ENCODE measurements at regions not wholly inside any gene's neighbourhood (a gene's known extent, or its start where the extent isn't known, plus 50 kb on each side); places are given as distances from the start of the nearest gene placed in this dataset.

DNA sequence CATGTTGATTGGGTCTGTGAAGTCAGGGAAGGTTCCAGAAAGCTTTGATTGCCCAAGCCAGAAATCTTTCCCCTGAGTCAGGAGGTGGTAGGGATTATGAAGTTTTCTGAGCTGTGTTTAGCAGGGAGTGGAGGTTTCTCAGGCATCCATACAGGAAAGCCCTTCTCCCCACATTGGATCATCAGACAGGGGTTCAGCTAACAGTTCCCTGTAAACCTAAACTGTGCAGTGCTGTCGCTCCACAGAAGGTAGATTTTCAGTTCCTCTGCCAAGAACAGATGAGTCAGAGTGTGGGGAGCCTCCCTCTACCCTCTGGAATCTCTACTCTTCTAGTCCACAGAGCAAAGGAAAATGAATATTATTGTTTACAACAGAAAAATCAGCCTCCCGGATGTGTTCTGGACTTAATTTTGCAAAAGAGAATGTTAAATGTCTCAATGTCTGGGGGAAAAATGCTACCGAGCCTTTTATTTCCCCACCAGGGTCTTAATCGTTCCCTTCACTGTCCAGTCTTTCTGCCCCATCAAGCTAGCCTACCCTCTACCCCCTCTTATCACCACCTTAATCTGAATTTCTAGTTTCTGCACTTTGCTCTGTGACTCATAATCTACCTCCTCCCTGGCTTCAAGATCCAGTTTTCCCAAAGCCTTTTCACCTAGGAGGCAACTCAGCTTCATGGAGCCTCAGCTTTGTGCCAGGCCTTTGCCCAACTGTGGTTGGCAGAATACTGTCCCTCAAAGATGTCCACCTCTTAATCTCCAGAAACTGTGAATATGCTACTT is 355.6 kb downstream of the PRDM2 start:
- no peak for DNase-seq

DNA sequence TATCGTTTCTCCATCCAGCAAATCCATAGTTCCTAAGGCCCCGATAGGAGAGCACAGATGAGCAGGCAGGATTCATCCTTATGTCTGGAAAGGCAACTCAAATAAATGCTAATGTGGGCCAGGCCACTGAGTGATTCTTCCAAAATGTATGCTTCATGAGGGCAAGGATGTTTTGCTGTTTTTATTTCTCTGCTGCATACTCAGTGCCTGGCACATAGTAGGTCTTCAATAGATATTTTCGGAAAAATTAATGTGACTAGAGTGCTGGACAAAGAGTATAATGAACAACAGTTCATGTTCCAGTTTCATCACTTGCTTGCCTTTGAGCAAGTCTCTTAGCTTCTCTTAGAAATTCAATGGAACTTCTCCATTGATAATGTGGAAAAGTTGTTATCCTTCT is 357.7 kb downstream of the PRDM2 start:
- no peak for DNase-seq

DNA sequence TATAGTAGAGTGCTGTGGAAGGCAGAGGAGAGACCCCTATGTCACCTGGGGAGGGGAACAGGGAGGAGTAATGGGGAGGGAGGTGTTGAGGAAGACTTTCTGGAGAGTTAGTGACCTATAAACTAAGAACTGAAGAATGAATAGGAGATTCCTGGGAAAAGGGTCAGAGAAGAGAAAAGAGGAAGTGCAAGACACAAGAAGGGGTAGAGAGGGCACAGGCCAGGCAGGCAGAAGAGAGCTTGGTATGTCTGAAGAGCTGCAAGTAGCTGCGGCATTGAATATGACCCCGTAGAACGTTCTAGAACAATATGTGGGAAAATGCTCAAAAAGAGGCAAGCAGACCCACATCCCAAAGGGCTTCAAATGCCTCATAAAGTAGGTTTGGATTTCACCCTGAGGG is 361.2 kb downstream of the PRDM2 start:
- no peak for DNase-seq

DNA sequence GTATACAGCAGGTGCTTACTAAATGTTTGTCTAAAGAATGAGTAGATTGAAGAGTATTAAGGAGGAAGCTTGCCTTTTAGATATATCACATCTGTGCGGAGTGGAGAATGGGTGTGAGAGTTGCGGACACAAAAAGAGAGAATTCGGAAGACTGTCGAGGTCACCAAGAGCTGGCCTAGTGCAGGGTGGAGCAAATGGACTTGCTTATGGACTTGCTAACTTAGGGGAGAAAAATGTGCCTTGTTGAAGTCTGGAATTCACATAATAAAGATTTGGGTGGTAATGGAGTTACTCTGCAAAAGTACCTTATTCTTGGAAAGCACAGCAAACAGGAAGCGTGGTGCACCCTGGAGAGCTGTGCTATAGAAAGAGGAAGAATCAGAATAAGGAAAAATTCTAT is 361.7 kb downstream of the PRDM2 start:
- no peak for DNase-seq

DNA sequence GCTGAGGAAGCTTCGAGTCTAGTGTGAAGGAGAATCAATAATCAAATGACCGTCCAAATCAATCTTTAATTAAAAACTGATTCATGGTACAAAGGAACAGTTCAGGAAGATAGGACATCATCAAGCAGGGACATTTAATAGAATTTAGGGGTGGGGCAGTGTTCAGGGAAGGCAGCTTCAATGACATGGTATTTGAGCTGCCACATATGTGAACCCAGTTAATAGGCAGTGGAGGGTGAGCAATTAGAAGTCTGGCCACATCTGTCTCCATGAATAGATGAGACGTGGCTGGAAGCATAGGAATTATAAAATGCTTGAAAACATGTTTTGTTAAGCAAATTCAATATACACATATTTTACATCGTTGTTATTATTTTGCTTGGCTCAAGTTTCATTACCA is 362.7 kb downstream of the PRDM2 start:
- DNase-seq: no peak

DNA sequence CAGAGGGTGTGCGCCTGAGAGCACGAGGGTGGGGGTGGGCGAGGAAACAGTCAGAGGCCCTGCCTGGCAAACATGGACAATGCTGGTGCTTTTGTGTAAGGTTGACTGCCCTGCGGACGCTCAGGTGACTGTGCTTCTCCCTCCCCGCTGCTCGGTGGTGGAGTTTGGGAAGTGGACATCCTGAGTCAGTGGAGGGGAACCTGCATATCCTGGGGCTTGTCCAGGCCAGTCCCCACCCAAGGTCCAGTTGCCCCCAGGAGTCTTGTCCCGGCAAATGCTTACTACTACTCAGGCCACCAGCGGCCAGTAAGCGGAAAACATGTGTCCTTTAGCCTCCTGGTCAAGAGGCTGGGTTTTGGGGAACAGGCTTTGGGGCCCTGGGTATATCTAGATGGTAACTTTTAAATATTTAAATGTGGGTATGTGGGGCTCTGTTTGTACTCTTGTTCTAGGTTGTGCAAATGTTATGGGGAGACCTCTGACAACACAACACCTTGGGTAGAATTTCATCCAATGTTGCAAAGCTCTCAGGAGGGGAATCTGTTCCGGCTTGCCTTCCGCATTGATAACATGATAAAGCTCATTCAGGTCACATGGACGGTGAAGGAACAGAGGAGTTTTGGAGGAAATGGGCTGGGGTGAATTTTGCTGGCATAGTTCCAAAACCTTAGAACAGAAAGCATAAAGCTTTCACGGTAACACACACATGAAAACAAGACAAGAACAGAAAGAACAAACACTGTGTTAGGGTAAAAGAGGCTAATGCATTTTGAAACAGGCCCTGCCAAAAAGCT is 364.9 kb downstream of the PRDM2 start:
- no peak for DNase-seq

DNA sequence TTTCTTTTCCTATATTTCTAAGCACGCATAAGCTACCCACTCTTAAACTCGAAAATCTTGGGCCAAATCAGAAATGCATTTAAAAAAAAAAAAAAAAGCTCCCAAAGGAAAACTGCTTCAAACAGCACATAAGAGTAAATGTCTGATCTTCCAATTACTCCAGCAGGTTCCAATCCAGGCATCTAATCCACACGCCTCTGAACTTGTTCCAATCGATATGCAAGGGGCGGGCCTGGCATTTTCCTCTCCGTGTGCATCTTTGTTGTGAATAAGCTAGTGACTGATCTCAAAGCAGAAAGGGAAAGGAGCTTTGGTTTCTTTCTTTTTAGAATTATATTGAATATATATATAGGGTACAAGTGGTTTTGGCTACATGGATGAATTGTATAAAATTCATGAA is 365.5 kb downstream of the PRDM2 start:
- no peak for DNase-seq

DNA sequence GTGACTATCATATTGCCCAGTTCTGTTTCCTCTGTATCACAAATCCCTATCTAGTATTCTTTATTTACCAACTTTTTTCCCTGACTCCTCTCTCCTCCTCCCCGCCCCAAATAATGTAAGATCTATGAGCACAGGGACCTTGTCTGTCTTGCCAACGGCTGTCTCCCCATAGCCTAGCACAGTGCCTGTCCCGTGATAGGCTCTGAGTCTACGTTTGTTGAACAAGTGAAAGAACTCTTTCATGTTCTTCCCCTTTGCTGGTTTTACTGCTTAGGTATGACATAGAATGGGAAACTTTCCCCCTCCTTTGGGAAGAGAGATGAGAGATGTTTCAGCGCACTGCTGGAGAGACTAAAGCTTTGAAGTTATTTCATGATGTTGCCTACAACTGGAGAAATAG is 367.0 kb downstream of the PRDM2 start:
- no peak for DNase-seq

DNA sequence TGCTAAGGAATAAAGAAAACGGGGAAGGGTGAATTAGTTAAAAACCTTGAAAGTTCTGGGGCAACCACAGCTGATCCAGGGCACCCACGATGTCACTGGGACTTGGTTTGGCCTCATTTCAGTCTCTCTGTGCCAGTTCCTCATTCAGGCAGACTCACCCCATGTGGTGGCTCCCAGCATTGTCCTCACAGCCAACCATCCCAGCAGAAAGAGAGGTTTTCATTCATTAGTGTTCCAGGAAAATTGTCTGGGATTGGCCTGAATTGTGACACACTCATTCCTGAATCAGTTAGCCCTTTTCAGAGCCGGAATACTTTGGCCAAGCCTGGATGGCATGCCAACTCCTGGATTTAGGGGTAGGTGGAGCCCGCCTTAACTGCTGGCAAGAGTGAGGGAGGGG is 367.7 kb downstream of the PRDM2 start:
- no peak for DNase-seq

DNA sequence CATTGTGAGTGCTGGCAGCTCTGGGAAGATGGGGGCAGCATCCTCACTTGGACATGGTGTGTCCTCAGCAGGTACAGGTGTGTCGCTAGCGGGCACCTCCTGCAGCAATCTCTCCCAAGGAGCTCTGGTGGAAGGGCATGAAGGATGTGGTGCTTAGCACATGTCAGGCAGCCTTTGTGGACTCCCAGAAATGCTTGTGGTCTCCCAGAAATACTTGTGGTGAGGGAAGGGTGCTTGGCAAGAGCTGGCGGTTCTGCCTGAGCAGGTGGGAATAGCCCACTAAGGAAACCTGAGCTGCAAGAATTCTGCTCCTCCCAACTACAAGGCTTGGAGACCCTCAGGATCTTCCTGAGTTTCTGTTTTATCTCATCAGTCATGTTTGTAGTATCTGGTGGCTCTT is 371.6 kb downstream of the PRDM2 start:
- no peak for DNase-seq

DNA sequence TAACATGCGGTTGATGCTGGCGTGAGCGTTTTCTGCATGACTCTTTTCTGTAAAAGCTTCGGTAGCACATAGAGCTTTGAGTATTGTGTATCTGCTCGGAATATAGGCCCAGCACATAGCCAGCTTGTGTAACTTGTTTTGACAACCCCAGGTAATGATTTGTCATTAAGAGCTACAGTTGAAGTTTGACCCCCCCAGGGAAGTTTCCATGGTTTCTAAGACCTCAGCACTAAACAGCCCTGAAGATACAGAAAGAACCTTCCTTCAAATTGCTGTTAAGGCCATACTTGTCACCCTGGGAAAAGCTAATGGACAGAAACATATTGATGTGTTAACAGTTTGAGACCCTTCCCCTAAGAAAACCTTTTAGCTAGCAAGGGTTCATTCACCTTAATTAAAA is 380.7 kb downstream of the PRDM2 start:
- DNase-seq: no peak

DNA sequence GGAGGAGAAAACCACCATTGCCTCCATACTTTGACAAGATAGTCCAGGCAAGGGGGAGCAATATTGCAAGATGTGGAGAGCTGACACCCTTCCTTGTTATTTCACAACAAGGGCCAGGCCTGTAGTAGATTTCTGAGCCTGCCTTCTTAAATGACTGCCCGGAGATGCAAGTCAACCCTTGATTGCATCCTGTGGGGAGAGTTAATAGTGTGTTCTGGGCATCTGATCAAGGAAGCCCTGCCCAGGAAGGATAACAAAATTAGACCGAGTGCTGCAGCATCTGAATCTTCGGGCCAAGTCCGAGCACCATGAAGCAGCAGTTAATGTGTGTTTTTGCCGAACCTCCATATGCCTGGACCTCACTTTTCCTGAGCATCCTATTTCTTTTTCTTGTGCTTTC is 382.3 kb downstream of the PRDM2 start:
- DNase-seq: no peak

DNA sequence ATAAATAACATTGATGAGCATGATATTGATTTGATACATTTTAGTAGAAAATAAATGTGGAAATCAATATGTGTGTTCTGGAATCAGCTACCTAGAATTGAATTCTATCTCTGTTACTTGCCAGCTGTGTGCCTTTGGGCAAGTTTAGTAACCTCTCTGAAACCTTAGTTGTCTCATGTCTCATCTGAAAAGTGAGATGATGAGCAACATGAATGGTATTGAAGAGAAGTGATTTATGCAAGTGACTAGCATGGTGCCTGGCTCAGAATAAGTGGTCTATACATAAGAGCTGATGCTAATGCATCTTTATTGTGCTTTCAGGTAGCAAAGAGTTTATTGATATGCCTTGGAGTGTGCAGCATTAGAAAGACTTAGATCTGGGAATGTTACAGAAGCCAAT is 383.3 kb downstream of the PRDM2 start:
- DNase-seq: no peak

DNA sequence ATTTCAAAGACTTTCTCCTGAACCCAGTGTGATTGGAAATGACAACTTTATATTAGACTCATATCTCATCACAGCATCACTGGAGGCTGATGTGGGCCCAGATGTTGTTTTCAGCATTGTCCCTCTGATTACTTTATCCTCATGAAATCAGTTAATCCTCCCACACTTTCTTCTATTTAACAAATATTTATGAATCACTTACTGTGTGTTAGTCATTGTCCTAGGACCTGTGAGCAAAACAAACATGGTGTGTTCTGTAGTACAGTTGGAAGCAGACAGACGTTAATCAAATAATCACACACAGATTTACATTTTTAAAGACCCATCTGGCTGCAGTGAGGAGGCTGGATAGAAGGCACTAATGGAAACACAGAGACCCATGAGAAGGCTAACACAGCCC is 383.7 kb downstream of the PRDM2 start:
- DNase-seq: no peak

DNA sequence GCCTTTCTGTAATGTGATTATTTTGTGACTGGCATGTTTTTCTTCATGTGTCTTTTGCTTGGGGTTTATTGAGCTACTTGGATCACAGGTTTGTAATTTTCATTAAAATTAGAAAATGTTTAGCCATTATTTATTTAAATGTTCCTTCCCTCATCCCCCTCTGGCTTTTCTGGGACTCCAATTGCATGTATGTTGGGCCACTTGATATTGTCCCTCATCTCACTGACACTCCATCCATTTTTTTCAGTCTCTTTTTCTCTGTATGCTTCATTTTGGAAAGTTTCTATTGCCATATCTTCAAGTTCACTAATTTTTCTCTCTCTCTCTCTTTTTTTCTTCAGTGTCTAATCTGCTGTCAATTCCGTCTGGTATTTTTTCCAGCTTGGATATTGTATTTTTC is 390.1 kb downstream of the PRDM2 start:
- DNase-seq: no peak

DNA sequence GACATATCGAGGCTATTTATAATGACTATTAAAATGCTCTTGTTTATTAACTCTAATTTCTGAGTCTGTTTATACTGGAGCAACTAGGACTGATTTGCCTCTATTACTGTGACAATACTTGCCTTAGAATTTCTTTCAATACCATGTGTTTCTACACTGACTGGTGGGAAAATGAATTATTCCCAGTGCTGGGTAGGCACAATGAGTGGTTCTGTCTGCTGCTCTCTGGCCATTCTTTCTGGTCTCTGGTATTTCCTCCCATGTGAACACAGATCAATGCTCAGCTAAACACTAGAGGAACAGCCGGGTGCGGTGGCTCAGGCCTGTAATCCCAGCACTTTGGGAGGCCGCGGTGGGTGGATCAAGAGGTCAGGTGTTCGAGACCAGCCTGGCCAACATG is 390.5 kb downstream of the PRDM2 start:
- no peak for DNase-seq

DNA sequence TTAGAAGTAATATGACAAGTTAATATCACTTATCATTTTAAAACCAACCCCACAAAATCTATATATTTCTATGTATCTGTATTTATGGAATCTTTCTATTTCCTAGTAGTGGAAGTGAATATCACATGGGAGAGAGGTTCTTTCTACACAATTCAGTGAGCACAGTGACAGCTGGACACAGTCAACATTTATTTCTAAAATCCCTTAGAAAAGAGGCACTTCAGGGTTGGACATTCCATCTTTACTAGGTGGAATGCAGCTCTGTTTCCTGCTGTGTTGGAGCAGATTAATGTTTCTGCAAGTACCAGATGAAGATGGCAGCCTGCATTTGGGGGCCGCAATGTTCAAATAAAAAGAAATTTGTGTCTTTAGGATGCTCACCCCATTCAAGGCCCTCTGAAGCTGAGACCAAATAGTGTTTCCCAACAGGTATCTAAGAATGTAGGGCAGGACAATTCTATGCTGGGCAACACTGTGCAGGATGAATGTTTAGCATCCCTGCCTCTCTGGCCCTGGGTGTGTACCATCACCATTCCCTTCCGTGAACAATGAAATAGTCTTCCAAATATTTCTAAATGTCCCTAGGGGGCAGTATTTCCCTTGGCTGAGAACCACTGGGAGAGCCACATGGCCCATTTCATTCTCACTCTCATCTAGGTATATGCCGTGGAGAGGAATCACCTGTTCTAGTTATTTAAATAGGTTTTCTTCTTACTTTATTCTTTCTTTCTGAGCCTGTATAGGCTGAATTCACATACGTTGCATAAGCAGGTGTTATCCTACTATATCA is 394.8 kb downstream of the PRDM2 start:
- DNase-seq: no peak

DNA sequence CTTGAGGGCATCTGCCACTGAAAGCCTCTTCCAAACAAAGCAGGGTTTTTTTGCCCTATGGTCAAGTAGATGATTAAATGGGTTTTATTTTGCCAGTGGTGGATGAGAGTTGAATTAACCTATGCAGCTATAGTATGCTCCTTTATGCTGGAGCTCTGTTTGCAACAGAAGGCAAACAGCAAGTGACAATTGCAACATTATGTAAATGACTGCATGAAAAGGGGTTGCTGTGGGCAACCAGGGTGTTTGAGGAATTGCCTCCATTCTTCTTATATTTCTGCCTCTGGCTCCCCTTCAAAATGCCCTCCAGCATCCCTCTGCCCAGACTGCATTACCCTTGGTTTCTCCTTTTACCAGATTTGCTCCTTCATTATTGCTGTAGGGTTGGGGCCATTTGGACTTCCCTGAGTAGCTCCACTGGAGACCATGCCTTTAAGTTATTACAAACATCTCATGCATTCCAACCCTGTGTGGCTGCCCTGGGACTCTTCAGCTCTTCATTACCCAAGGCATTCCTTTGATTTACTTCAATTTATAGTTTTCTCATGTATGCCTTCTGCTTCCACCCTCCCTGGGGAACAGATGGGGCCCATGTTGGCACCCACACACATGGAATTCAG is 398.4 kb downstream of the PRDM2 start:
- no peak for DNase-seq

DNA sequence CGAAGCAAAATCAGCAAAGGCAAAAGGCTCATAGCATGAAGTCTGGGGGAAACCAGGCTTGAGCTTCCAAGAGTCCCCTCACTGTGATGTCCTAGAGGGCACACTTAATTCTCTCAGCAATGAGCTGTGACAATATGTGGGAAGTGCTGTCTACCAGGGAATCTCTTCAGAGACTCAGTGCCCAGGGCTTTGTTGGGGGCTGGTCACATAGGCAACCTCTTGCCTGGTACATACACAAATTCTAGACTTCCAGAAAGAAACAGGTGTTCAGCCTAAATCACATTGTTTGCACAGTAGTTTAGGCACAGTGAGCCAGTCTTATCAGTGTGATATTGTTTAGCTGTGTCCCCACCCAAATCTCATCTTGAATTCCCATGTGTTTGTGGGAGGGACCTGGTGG is 400.5 kb downstream of the PRDM2 start:
- no peak for DNase-seq

DNA sequence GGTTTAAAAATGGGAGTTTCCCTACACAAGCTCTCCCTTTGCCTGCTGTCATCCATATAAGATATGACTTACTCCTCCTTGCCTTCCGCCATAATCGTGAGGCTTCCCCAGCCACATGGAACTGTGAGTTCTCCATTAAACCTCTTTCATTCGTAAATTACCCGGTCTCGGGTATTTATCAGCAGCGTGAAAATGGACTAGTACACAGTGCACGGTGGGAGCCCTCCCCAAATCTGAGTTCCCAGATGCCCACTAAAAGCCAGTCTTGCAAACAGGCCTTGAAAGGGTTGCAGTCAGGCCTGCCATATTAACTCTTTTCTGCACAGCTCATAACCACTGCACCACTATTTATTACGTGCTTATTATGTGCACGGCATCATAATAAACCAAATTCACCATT is 400.9 kb downstream of the PRDM2 start:
- no peak for DNase-seq

DNA sequence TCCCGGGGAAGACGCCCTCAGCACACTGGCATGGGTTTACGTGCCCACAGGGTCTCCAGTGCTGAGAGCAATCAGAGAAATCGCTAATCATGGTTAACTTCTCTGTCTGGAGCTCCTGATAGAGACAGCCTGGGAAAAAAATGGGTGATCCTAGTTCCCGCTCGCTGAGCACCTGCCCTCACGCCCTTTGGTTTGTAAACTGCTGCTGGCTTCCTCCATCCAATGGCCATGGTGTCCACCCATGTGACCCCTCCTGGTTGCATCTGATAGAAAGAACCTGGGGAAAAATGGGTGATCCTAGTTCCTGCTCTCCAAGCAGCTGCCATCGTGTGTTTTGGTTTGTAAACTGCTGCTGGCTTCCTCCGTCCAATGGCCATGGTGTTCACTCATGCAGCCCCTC is 402.2 kb downstream of the PRDM2 start:
- no peak for DNase-seq

DNA sequence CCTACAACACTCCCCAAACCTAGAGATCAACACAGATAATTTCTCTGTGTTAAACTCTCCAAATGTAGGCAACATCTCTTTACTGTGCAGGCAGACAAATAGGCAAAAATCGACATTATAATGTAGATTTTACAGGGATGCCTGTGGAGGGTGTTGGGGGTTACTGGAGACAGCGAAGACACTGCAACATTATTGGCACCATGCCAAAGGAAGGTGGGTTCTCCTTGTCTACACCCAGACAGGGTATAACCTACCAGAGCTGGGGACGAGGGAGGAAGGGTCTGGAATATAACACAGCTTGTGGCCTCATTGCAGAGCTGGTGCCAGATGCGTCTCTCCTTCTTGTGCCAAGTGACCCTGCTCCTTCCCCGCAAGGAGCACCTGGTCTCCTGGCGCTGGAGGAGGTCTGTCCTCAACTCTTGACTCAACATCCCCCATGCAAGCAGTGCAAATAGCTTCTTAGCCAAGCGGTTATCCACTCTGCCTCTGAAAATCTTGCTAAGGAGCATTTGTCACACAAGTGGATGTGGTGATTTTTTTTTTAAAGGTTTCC is 404.0 kb downstream of the PRDM2 start:
- DNase-seq: no peak

DNA sequence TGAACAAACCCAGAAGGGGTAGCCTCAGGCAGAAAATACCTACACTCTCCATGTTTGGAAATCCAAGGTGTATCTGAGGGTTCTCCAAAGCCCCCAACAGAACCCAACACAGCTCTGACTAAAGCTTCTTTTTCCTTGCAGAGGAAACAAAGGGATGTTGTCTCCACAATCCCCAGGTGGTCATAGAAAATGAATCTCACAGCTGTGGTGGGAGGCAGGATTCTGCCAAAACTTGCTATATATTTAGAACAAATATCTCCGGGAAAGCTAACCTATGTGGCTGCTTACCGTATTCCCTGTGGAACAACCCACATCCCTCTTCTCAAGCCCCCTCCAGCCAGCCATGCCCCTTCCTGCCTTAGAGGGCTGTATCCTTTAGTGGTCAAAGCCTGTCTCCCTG is 406.1 kb downstream of the PRDM2 start:
- DNase-seq: no peak

Measured in NCI-H1417 treated with DMSO at 0.1 percent for 48 hours (cell line).